ENCODE measurements at regions not wholly inside any gene's neighbourhood (a gene's known extent, or its start where the extent isn't known, plus 50 kb on each side); places are given as distances from the start of the nearest gene placed in this dataset.

DNA sequence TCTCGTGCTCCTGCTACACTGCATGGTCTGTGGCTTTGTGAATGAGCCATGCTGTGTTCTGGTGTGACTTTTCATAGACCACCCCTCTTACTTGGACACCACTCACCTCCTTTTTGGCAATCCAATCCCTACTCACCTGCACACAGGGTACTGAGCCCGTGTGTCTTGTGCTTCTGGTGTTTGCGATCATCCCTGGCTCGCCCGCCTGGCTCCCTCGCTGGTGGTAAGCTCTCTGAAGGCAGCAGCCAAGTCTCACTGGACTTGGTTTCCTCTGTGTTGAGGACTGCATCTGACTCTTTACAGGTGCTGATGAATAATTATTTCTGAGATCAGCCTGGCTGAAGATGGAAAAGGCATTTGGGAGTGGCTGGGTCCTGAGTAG, 276.8 kb downstream of the TSN start:
- no peak overlapping the region for H3K27ac ChIP-seq (ENCODE audit: extremely low read depth, low read depth, low read length)

DNA sequence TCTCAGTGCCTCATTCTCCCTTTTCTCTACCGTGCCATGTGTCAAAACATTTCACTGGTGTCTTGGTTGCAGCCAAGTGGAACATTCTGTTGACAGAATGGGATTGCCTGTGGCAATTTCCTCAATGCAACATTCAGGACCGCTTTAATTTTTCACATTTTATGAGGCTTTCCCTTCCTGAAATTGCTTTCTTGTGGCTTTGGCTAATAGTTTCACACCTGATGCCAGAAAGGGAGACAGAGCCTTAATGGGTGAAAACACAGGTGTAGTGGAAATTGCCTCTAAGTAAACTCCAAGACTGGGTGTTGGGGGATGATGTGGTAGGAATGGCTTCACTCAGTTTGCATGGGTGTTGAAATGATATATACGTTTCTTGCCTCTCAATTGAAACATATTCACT, 278.3 kb downstream of the TSN start:
- TF ChIP-seq ZNF843 (tag by site-specific recombination; IDR thresholded peaks at IDR 0.05) (no peak), ZNF610 (tag by site-specific recombination; IDR thresholded peaks at IDR 0.05; ENCODE audit: borderline replicate concordance) (no peak), ZBTB44 (tag by site-specific recombination; IDR thresholded peaks at IDR 0.05) (no peak), ZSCAN23 (tag by site-specific recombination; IDR thresholded peaks at IDR 0.05) (no peak), ZNF776 (tag by site-specific recombination; IDR thresholded peaks at IDR 0.05; ENCODE audit: borderline replicate concordance) (no peak), ZBTB8A (tag by site-specific recombination; IDR thresholded peaks at IDR 0.05) (no peak)
- TF ChIP-seq, protein P1, sequence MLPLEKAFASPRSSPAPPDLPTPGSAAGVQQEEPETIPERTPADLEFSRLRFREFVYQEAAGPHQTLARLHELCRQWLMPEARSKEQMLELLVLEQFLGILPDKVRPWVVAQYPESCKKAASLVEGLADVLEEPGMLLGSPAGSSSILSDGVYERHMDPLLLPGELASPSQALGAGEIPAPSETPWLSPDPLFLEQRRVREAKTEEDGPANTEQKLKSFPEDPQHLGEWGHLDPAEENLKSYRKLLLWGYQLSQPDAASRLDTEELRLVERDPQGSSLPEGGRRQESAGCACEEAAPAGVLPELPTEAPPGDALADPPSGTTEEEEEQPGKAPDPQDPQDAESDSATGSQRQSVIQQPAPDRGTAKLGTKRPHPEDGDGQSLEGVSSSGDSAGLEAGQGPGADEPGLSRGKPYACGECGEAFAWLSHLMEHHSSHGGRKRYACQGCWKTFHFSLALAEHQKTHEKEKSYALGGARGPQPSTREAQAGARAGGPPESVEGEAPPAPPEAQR (tag by site-specific recombination; IDR thresholded peaks at IDR 0.05) = no peak
- TF ChIP-seq, protein P2, sequence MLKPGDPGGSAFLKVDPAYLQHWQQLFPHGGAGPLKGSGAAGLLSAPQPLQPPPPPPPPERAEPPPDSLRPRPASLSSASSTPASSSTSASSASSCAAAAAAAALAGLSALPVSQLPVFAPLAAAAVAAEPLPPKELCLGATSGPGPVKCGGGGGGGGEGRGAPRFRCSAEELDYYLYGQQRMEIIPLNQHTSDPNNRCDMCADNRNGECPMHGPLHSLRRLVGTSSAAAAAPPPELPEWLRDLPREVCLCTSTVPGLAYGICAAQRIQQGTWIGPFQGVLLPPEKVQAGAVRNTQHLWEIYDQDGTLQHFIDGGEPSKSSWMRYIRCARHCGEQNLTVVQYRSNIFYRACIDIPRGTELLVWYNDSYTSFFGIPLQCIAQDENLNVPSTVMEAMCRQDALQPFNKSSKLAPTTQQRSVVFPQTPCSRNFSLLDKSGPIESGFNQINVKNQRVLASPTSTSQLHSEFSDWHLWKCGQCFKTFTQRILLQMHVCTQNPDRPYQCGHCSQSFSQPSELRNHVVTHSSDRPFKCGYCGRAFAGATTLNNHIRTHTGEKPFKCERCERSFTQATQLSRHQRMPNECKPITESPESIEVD (tag by site-specific recombination; IDR thresholded peaks at IDR 0.05) = no peak
- no peak overlapping the region for H3K27ac ChIP-seq (ENCODE audit: extremely low read depth, low read depth, low read length)
- H3K36me3 ChIP-seq (ENCODE audit: control insufficient read depth in 2 of 2, insufficient read depth in 1 of 2, low read length in 2 of 2) = no peaks in the 10 kb centered on the region
- ChIA-PET CTCF (no interaction called here), POLR2A (no interaction called here)
- no peak overlapping the region for H3K4me3 ChIP-seq (ENCODE audit: low read depth, low read length)
- no peaks in the 10 kb centered on the region for H3K4me1 ChIP-seq (ENCODE audit: control insufficient read depth, insufficient read depth, low read length)
- H3K9me3 ChIP-seq (ENCODE audit: control insufficient read depth, insufficient read depth, low read depth, low read length) = no peaks in the 10 kb centered on the region

More for the DNA sequence above, 276.8 kb downstream of the TSN start:
- Histone ChIP-seq H3K36me3 (ENCODE audit: control insufficient read depth in 2 of 2, insufficient read depth in 1 of 2, low read length in 2 of 2) (no peaks in the 10 kb centered on the region), H3K4me1 (ENCODE audit: control insufficient read depth, insufficient read depth, low read length) (no peaks in the 10 kb centered on the region), H3K9me3 (ENCODE audit: control insufficient read depth, insufficient read depth, low read depth, low read length) (no peaks in the 10 kb centered on the region), H3K4me3 (ENCODE audit: low read depth, low read length) (no peak overlapping the region)
- ChIA-PET CTCF (interaction anchor here (1.8 kb wide), 1 partner anchor 56 kb away, joined by 6 read pairs; no protein-coding TSS in a partner anchor), POLR2A (no interaction called here)
- TF ChIP-seq ZBTB44 (tag by site-specific recombination; IDR thresholded peaks at IDR 0.05) (no peak), ZNF585B (tag by site-specific recombination; IDR thresholded peaks at IDR 0.05) (no peak), ZBTB17 (tag by site-specific recombination; IDR thresholded peaks at IDR 0.05) (no peak), ZNF768 (tag by site-specific recombination; IDR thresholded peaks at IDR 0.05) (no peak)

DNA sequence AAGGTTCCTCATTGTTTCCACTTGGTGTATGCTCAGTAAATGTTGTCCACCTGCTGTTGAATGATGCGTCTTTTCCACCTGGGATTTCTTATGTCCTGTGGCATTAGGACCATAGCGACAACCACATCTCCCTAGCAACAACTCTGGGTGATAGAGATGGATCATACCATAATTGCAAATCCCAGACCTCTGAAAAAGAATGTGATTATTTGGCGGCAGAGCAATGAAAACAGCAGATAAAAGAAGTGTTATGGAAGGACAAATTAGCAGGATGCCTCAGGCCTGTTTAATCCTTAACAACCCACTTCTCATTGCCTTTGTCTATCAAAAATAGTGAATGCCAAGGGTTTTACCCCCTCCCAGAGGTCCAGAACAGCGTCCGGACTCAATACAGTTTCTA, 278.9 kb downstream of the TSN start:
- no peaks in the 10 kb centered on the region for H3K4me1 ChIP-seq (ENCODE audit: control insufficient read depth, insufficient read depth, low read length)
- no peak overlapping the region for H3K27ac ChIP-seq (ENCODE audit: extremely low read depth, low read depth, low read length)
- POLR2A ChIA-PET = no interaction called here
- no peaks in the 10 kb centered on the region for H3K9me3 ChIP-seq (ENCODE audit: control insufficient read depth, insufficient read depth, low read depth, low read length)
- no peaks in the 10 kb centered on the region for H3K36me3 ChIP-seq (ENCODE audit: control insufficient read depth in 2 of 2, insufficient read depth in 1 of 2, low read length in 2 of 2)
- H3K4me3 ChIP-seq (ENCODE audit: low read depth, low read length) = no peak overlapping the region
- CTCF ChIA-PET = no interaction called here
- no peak for TF ChIP-seq ZNF501 (tag by site-specific recombination; IDR thresholded peaks at IDR 0.05)
- TF ChIP-seq ZFP69B (tag by site-specific recombination; IDR thresholded peaks at IDR 0.05) = no peak
- TF ChIP-seq PRDM2 (tag by site-specific recombination; IDR thresholded peaks at IDR 0.05; ENCODE audit: borderline replicate concordance) = no peak
- no peak for TF ChIP-seq ZNF155 (tag by site-specific recombination; IDR thresholded peaks at IDR 0.05)
- TF ChIP-seq, protein P3, sequence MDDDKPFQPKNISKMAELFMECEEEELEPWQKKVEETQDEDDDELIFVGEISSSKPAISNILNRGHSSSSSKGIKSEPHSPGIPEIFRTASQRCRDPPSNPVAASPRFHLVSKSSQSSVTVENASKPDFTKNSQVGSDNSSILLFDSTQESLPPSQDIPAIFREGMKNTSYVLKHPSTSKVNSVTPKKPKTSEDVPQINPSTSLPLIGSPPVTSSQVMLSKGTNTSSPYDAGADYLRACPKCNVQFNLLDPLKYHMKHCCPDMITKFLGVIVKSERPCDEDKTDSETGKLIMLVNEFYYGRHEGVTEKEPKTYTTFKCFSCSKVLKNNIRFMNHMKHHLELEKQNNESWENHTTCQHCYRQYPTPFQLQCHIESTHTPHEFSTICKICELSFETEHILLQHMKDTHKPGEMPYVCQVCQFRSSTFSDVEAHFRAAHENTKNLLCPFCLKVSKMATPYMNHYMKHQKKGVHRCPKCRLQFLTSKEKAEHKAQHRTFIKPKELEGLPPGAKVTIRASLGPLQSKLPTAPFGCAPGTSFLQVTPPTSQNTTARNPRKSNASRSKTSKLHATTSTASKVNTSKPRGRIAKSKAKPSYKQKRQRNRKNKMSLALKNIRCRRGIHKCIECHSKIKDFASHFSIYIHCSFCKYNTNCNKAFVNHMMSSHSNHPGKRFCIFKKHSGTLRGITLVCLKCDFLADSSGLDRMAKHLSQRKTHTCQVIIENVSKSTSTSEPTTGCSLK (tag by site-specific recombination; IDR thresholded peaks at IDR 0.05) = no peak
